ENCODE measurements at regions not wholly inside any gene's neighbourhood (a gene's known extent, or its start where the extent isn't known, plus 50 kb on each side); places are given as distances from the start of the nearest gene placed in this dataset.
"Not testable (repeated sequence)": the region's sequence is repeated elsewhere in the genome, so short reads cannot be mapped to it uniquely, and the experiment has no call there.

DNA sequence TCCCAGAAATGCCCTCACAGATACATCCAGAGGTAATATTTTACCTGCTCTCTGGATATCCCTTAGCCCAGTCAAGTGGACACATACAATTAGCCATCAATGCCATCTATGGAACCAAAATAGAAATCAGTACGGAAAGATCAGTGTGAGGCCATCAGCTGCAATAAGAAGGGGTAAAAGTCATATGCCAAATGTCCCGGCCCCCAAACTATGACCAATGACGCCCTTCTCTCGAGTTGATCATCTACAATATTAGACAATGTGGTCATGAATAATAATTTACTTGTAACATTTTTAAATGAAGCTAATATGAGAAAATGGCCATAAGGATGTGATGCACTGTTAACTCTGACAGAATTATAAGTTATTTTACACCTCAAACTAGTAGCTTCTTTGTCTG is 588.9 kb downstream of the POM121L12 start:
- DNase-seq = no peak
- H3K27me3 ChIP-seq (replicated peaks in 1 of 7) = no peaks in the 10 kb centered on the region
- intact Hi-C loops (cut with DNase I; ENCODE audit: low total_unique reads) = no loop called here
- no peak overlapping the region for H3K4me3 ChIP-seq
- TF ChIP-seq CTCF (IDR thresholded peaks at IDR 0.05 in 8 of 11, conservative IDR thresholded peaks at IDR 0.05 in 3 of 11) (no peak), POLR2A (IDR thresholded peaks at IDR 0.05) (no peak), POLR2AphosphoS5 (IDR thresholded peaks at IDR 0.05) (no peak)
- no peaks in the 10 kb centered on the region for H3K4me1 ChIP-seq
- H3K36me3 ChIP-seq = no peaks in the 10 kb centered on the region
- WGBS, 5 donors = 72 to 88% (median 80%) methylated on average over 4 of the region's 4 CpGs
- H3K27ac ChIP-seq = no peak overlapping the region
- peaks cover 0 to 65% (median 18%) of the 10 kb centered on the region in 8 donors for H3K9me3 ChIP-seq

DNA sequence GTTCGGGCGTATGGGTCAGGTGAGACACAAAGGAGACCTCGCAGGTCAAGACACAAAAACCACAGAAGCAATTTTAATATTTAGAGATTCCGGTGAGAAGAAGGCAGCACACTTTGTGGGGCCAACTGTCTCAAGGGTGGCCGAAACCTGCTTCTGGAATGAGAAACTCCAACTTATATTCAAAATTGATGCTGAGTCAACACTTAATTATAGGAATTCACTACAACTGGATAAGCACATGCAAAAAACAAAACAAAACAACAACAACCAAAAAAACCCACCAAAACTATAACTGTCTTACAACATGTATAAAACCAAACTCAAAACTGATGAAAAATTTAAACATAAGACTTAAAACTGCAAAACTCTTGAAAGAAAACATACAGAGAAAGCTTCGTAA is 593.3 kb downstream of the POM121L12 start:
- TF ChIP-seq POLR2AphosphoS5 (IDR thresholded peaks at IDR 0.05) = no peak
- no peak for TF ChIP-seq CTCF (IDR thresholded peaks at IDR 0.05 in 8 of 11, conservative IDR thresholded peaks at IDR 0.05 in 3 of 11)
- TF ChIP-seq POLR2A (IDR thresholded peaks at IDR 0.05) = no peak
- WGBS, 5 donors = 66 to 91% (median 82%) methylated on average over 6 of the region's 6 CpGs
- Histone ChIP-seq H3K36me3 (no peaks in the 10 kb centered on the region), H3K4me3 (no peak overlapping the region), H3K9me3 (peaks cover 0 to 44% (median 16%) of the 10 kb centered on the region in 8 donors), H3K27ac (no peak overlapping the region), H3K27me3 (replicated peaks in 1 of 7) (no peaks in the 10 kb centered on the region), H3K4me1 (no peaks in the 10 kb centered on the region)
- intact Hi-C loops (cut with DNase I; ENCODE audit: low total_unique reads) = no loop called here
- no peak for DNase-seq

GRCh38 chr7:53635251-53635650 is 599.8 kb downstream of the POM121L12 start:
- DNase-seq; H3K36me3 ChIP-seq; H3K4me3 ChIP-seq; intact Hi-C loops (cut with DNase I; ENCODE audit: low total_unique reads); H3K27me3 ChIP-seq (replicated peaks in 1 of 7); H3K27ac ChIP-seq; H3K4me1 ChIP-seq: not testable (repeated sequence)
- H3K9me3 ChIP-seq = peaks cover 0 to 69% (median 37%) of the 10 kb centered on the region in 8 donors
- 44 to 90% (median 81%) methylated on average over 1 to 5 of the region's 5 CpGs for WGBS, 5 donors

DNA sequence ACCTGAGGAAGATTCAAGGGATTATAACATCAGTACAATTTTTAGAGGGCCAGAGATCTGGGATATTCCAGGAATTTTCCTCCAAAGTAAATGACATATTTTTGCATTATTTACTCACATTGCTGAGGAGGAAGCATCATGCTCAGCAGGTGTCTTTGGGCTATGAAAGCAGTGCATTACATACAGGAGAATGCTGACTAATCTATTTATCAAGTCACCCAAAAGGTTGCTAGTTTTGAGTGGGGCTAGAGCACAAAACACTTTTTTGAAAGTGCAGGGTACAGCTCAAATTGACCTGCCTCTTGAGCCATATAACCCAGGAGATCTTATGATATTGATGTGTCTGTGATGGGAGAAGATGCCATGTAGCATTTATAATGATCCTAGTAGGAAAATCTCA is 603.1 kb downstream of the POM121L12 start:
- Histone ChIP-seq H3K27ac (no peak overlapping the region), H3K9me3 (peaks cover 0 to 64% (median 33%) of the 10 kb centered on the region in 8 donors), H3K4me3 (no peak overlapping the region), H3K27me3 (replicated peaks in 1 of 7) (no peaks in the 10 kb centered on the region), H3K36me3 (no peaks in the 10 kb centered on the region), H3K4me1 (no peaks in the 10 kb centered on the region)
- DNase-seq = no peak
- intact Hi-C loops (cut with DNase I; ENCODE audit: low total_unique reads) = no loop called here
- TF ChIP-seq POLR2A (IDR thresholded peaks at IDR 0.05) (no peak), POLR2AphosphoS5 (IDR thresholded peaks at IDR 0.05) (no peak), CTCF (IDR thresholded peaks at IDR 0.05 in 8 of 11, conservative IDR thresholded peaks at IDR 0.05 in 3 of 11) (no peak)

- no peak for TF ChIP-seq CTCF (IDR thresholded peaks at IDR 0.05 in 8 of 11, conservative IDR thresholded peaks at IDR 0.05 in 3 of 11)
- TF ChIP-seq POLR2AphosphoS5 (IDR thresholded peaks at IDR 0.05) = no peak
- no peak for TF ChIP-seq POLR2A (IDR thresholded peaks at IDR 0.05)
- Histone ChIP-seq H3K27ac (no peak overlapping the region), H3K9me3 (peaks cover 0 to 62% (median 28%) of the 10 kb centered on the region in 8 donors), H3K4me3 (no peak overlapping the region), H3K4me1 (no peaks in the 10 kb centered on the region), H3K27me3 (replicated peaks in 1 of 7) (no peaks in the 10 kb centered on the region), H3K36me3 (no peaks in the 10 kb centered on the region)
- intact Hi-C loops (cut with DNase I; ENCODE audit: low total_unique reads) = no loop called here
- DNase-seq = no peak
These were observed 605.7 kb downstream of the POM121L12 start for GRCh38 chr7:53641091-53641490.

Measured in spleen (tissue), 11 donors.